Astrocyte of the spinal cord (primary cell): ENCODE measurements at regions not wholly inside any gene's neighbourhood (a gene's known extent, or its start where the extent isn't known, plus 50 kb on each side); places are given as distances from the start of the nearest gene placed in this dataset.

Experiments used
- DNase-seq: peaks from one replicate; pipeline ENCODE4 v3.0.0; 2011; ENCODE audit warnings: low read depth, low spot score
- H3K4me3 ChIP-seq: 2 replicates; pipeline ENCODE4 v1.5.1; 2011; ENCODE audit warnings: low read depth, mild to moderate bottlenecking, low read length, moderate library complexity
- in situ Hi-C: cut with HindIII; loops from 2 replicates; pipeline ENCODE4 v1.10.0; 2017; ENCODE audit warnings: low sequenced_read_pairs
- TF ChIP-seq, protein P1 (sequence below): IDR thresholded peaks from 2 replicates; pipeline ENCODE4 v1.5.1; 2012; ENCODE audit warnings: low read depth, mild to moderate bottlenecking, low read length, inconsistent platforms

DNA sequence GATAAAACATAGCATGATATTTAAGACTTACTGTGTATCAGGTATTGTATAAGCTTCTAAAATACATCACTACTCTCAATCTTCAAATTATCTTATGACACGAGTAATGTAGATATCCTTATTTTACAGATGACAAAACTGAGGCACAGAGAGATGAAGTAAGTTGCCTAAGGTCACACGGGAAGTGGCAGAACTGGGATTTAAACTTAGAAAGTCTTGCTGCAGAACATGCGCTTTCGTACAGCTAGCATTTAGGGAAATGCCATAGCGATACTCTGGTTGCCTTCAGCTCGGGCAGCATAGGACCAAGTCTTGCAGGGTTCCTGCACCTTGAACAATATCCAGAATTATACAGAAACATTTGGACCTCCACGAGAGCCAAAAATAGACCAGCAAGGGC, 162.4 kb downstream of the BRMS1L start:
- no peak overlapping the region for H3K4me3 ChIP-seq
- DNase-seq = no peak
- TF ChIP-seq, protein P1, sequence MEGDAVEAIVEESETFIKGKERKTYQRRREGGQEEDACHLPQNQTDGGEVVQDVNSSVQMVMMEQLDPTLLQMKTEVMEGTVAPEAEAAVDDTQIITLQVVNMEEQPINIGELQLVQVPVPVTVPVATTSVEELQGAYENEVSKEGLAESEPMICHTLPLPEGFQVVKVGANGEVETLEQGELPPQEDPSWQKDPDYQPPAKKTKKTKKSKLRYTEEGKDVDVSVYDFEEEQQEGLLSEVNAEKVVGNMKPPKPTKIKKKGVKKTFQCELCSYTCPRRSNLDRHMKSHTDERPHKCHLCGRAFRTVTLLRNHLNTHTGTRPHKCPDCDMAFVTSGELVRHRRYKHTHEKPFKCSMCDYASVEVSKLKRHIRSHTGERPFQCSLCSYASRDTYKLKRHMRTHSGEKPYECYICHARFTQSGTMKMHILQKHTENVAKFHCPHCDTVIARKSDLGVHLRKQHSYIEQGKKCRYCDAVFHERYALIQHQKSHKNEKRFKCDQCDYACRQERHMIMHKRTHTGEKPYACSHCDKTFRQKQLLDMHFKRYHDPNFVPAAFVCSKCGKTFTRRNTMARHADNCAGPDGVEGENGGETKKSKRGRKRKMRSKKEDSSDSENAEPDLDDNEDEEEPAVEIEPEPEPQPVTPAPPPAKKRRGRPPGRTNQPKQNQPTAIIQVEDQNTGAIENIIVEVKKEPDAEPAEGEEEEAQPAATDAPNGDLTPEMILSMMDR = no peak
- in situ Hi-C loops = no loop called here

DNA sequence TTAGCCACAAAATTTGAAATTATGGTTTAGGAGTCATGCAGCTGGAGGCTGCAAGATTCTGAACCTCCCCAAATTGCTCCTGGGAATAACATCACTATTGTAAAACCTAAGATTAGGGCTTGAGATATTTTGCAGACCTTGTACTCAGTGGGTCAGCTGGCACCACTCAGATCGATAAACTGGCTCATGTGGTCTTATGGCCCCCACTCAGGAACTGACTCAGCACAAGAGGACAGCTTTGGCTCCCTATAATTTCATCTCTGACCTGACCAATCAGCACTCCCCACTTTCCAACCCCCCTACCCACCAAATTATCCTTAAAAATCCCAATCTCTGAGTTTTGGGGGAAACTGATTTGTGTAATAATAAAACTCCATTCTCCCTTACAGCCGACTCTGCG, 161.6 kb downstream of the BRMS1L start:
- in situ Hi-C loops = no loop called here
- no peak for DNase-seq
- H3K4me3 ChIP-seq = no peak overlapping the region
- TF ChIP-seq, protein P1 = no peak

DNA sequence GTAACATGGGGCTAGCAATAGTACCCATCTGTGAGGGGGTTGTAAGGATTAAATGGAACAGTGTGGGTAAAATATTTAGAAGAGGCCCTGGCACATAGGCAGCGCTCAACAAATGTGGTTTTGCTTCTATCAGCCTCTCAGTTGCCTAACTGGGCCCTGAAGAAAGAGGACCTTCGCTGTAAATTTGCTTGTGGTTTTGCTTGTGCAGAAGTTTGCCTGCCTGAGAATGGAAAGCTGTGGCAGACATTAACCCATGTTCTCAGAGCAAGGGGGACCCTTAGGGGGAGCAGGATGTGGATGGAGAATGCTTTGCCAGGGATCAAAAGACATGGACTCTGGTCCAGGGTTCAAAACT, 160.1 kb downstream of the BRMS1L start:
- TF ChIP-seq, protein P1 = no peak
- in situ Hi-C loops = no loop called here
- no peak overlapping the region for H3K4me3 ChIP-seq
- no peak for DNase-seq

DNA sequence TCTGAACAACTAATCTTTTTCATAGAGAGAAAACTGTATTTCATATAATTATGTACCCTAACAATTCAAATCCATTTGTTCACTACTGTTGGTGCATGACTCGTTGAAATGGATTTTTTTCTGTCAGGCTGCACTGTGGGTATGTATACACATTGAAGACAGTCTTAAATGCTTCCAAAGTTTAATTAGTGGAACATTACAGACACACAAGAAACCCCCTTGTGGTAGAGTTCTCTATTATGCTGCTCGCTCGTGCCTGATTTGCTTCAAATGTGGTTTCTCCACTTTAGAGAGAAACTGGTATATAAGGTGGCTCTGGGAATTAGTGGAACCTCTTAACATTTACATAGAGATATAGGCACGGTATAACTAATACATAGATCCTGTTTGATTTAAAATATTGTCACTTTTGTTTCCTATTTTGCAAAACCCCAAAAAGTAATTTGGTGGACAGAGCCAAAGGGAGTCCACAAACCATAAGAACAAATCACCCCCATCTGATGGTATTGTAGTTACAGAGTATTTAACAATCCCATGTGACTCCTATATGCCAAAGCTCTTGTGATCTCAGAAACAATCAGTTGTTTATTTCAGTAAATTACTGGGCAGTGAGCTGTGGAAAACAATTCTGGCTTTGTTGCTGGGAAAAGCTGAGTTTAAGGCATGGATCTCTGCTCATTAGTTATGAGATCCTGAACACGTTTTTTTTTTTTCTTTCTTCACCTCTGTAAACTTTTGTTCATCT, 159.5 kb downstream of the BRMS1L start:
- no peak overlapping the region for H3K4me3 ChIP-seq
- TF ChIP-seq, protein P1 = peak; percentile 13
- in situ Hi-C loops = no loop called here
- DNase-seq = peak; percentile 4

DNA sequence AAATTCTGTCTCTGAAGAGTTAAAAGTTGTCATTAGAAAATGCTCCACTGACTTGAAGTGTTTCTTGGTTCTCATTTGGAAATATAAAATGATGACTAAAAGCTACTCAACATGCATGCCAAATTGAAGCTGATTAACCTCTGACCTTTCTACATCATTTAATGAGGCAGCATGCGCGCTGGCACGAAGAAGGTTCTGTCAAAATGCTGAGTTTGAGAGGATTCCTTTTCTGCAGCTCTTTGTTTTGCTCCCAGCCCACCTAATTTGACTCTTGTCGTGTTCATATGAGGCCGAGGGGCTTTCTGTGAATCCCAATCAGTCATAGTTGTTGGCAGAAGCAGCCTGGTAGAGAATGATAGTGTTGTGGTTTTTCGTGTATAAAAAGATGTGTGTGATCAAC, 153.4 kb downstream of the BRMS1L start:
- no peak for DNase-seq
- no peak overlapping the region for H3K4me3 ChIP-seq
- in situ Hi-C loops = no loop called here
- TF ChIP-seq, protein P1 = no peak

DNA sequence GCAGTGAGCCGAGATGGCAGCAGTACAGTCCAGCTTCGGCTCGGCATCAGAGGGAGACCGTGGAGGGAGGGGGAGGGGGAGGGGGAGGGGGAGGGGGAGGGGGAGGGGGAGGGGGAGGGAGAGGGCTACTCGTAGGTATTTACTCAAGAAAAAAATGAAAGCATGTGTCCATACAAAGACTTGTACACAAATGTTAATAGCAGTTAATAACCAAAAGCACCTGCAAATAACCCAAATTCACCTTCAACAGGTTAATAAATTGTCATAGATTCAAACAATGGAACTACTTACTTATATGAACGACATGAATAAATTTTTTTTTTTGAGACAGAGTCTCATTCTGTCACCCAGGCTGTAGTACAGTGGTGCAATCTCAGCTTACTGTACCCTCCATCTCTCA, 152.4 kb downstream of the BRMS1L start:
- TF ChIP-seq, protein P1 = no peak
- no peak overlapping the region for H3K4me3 ChIP-seq
- DNase-seq = no peak
- in situ Hi-C loops = no loop called here

DNA sequence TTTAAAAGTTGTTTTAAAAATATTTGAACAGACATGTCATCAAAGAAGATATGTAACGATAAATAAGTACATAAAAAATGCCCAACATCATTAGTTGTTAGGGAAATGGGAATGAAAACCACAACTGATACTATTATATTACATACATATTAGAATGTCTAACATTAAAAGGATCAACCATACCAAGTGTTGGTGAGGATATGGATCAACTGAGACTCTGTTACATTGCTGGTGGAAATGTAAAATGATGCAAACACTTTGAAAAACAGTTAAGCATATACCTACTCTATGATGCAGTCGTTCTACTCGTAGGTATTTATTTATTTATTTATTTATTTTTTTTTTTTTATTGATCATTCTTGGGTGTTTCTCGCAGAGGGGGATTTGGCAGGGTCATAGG, 149.7 kb downstream of the BRMS1L start:
- in situ Hi-C loops = no loop called here
- TF ChIP-seq, protein P1 = no peak

More for the DNA sequence above, 149.7 kb downstream of the BRMS1L start:
- no peak overlapping the region for H3K4me3 ChIP-seq
- DNase-seq = no peak
